Endodermal cell (in vitro differentiated cells): ENCODE measurements at regions not wholly inside any gene's neighbourhood (a gene's known extent, or its start where the extent isn't known, plus 50 kb on each side); places are given as distances from the start of the nearest gene placed in this dataset.

Experiments used
- DNase-seq: peaks from one replicate; pipeline ENCODE4 v3.0.0-alpha.2; 2017
- H3K27ac ChIP-seq: 2 replicates; pipeline ENCODE4 v1.5.1; 2013; ENCODE audit warnings: mild to moderate bottlenecking, low read depth, low read length, moderate library complexity
- H3K27me3 ChIP-seq: 2 replicates; pipeline ENCODE4 v1.6.1; 2013; ENCODE audit warnings: mild to moderate bottlenecking, low read length, moderate library complexity; ENCODE audit not compliant: insufficient read depth, control insufficient read depth, poor library complexity, severe bottlenecking
- H3K36me3 ChIP-seq: 2 replicates; pipeline ENCODE4 v1.7.0; 2013; ENCODE audit warnings: mild to moderate bottlenecking, low read length, moderate library complexity; ENCODE audit not compliant: control insufficient read depth, insufficient read depth
- H3K4me1 ChIP-seq: one replicate; pipeline ENCODE4 v1.7.0; 2013; ENCODE audit warnings: low read length; ENCODE audit not compliant: control insufficient read depth, insufficient read depth
- H3K4me3 ChIP-seq: 2 replicates; pipeline ENCODE4 v1.5.1; 2013; ENCODE audit warnings: mild to moderate bottlenecking, low read length, moderate library complexity
- H3K9ac ChIP-seq: 2 replicates; pipeline ENCODE4 v1.6.1; 2013; ENCODE audit warnings: mild to moderate bottlenecking, low read length, moderate library complexity; ENCODE audit not compliant: poor library complexity, severe bottlenecking; ENCODE audit errors: extremely low read depth
- H3K9me3 ChIP-seq: 2 replicates; pipeline ENCODE4 v1.6.1; 2013; ENCODE audit warnings: mild to moderate bottlenecking, low read length, moderate library complexity; ENCODE audit not compliant: control insufficient read depth
- H3K27ac Mint-ChIP-seq: 2 replicates; pipeline ENCODE4 v1.8.0; 2020; ENCODE audit warnings: mixed read lengths
- H3K27me3 Mint-ChIP-seq: 2 replicates; pipeline ENCODE4 v1.8.0; 2021; ENCODE audit warnings: mild to moderate bottlenecking, mixed read lengths; ENCODE audit not compliant: insufficient read depth
- H3K36me3 Mint-ChIP-seq: 2 replicates; pipeline ENCODE4 v1.8.0; 2020; ENCODE audit warnings: low read depth, mixed read lengths
- H3K4me1 Mint-ChIP-seq: 2 replicates; pipeline ENCODE4 v1.8.0; 2020; ENCODE audit warnings: mixed read lengths
- H3K4me3 Mint-ChIP-seq: 2 replicates; pipeline ENCODE4 v1.8.0; 2020; ENCODE audit warnings: mild to moderate bottlenecking, moderate library complexity, mixed read lengths
- H3K9me3 Mint-ChIP-seq: 2 replicates; pipeline ENCODE4 v1.8.0; 2020; ENCODE audit warnings: mild to moderate bottlenecking, mixed read lengths
- WGBS, 2 experiments: methylation state at CpG; one replicate each; pipeline versions ENCODE4 v1.1.5 to v1.1.7; 2013; ENCODE audit warnings: missing lambda C conversion rate in 2 of 2, mixed read lengths in 1 of 2; ENCODE audit not compliant: insufficient coverage in 1 of 2, insufficient read length in 1 of 2; 5-methylcytosine and 5-hydroxymethylcytosine counted together
- TF ChIP-seq, protein P1 (sequence below): fragments of 200-600 bp; sonication (generic); conservative IDR thresholded peaks from 2 replicates; pipeline ENCODE4 v1.5.0; 2021; ENCODE audit warnings: antibody characterized with exemption, mild to moderate bottlenecking

DNA sequence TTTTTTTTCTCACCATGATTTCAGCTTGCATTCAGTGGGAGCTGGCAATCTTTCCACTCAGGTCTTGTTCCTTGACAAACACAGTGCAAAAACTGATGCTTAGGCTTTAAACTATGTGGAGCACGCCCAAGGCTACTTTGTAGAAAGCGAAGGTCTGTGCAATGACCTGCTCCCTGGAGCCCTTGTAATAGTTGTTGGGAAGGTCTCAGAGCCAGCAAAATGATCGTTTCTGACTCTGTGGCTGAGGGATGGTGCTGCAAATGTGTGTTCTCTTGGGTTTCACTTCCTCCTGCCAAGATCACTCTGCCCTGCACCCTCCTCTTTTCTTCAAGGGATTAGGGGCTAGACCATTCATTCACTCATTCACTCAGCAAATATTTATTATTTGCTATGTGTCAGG is 249.7 kb upstream of the MAP3K1 start:
- Mint-ChIP-seq H3K36me3 (no peaks in the 10 kb centered on the region), H3K27ac (no peak overlapping the region), H3K4me1 (peaks cover 8% of the 10 kb centered on the region), H3K4me3 (no peak overlapping the region), H3K9me3 (no peaks in the 10 kb centered on the region), H3K27me3 (no peaks in the 10 kb centered on the region)
- H3K4me3 ChIP-seq = no peak overlapping the region
- no peak overlapping the region for H3K9ac ChIP-seq
- DNase-seq = no peak
- H3K36me3 ChIP-seq = no peaks in the 10 kb centered on the region
- no peaks in the 10 kb centered on the region for H3K9me3 ChIP-seq
- TF ChIP-seq, protein P1, sequence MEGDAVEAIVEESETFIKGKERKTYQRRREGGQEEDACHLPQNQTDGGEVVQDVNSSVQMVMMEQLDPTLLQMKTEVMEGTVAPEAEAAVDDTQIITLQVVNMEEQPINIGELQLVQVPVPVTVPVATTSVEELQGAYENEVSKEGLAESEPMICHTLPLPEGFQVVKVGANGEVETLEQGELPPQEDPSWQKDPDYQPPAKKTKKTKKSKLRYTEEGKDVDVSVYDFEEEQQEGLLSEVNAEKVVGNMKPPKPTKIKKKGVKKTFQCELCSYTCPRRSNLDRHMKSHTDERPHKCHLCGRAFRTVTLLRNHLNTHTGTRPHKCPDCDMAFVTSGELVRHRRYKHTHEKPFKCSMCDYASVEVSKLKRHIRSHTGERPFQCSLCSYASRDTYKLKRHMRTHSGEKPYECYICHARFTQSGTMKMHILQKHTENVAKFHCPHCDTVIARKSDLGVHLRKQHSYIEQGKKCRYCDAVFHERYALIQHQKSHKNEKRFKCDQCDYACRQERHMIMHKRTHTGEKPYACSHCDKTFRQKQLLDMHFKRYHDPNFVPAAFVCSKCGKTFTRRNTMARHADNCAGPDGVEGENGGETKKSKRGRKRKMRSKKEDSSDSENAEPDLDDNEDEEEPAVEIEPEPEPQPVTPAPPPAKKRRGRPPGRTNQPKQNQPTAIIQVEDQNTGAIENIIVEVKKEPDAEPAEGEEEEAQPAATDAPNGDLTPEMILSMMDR = no peak
- H3K27ac ChIP-seq = no peak overlapping the region
- no peaks in the 10 kb centered on the region for H3K27me3 ChIP-seq
- 65% methylated on average over 3 of the region's 3 CpGs; no CpG with 5 or more reads in 1 of the 2 experiments for WGBS, 2 experiments
- no peaks in the 10 kb centered on the region for H3K4me1 ChIP-seq

DNA sequence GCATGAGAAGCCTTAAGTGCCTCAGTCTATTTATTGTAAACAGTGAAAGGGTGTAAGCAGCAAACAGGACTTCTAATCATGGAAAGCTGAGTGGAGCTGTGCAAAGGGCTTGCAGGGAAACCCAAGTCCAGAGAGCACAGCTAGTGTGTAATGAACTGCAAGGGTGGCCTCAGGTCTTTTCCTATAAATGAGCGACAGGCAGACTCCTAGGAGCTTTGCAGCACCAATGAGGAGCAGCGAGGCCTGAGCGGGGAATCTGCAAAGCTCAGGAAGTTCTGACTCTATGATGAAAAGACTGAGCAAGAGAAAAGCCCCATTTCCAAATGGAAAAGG is 250.1 kb upstream of the MAP3K1 start:
- H3K27me3 ChIP-seq = no peaks in the 10 kb centered on the region
- H3K27ac Mint-ChIP-seq = no peak overlapping the region
- H3K4me3 ChIP-seq = no peak overlapping the region
- no peaks in the 10 kb centered on the region for H3K4me1 ChIP-seq
- H3K27ac ChIP-seq = no peak overlapping the region
- no peak overlapping the region for H3K4me3 Mint-ChIP-seq
- H3K36me3 Mint-ChIP-seq = no peaks in the 10 kb centered on the region
- DNase-seq = no peak
- H3K4me1 Mint-ChIP-seq = peaks cover 8% of the 10 kb centered on the region
- H3K36me3 ChIP-seq = no peaks in the 10 kb centered on the region
- H3K27me3 Mint-ChIP-seq = no peaks in the 10 kb centered on the region
- TF ChIP-seq, protein P1 = no peak
- H3K9me3 ChIP-seq = no peaks in the 10 kb centered on the region
- H3K9me3 Mint-ChIP-seq = no peaks in the 10 kb centered on the region
- 60 to 61% methylated on average over 3 of the region's 3 CpGs for WGBS, 2 experiments
- H3K9ac ChIP-seq = no peak overlapping the region

DNA sequence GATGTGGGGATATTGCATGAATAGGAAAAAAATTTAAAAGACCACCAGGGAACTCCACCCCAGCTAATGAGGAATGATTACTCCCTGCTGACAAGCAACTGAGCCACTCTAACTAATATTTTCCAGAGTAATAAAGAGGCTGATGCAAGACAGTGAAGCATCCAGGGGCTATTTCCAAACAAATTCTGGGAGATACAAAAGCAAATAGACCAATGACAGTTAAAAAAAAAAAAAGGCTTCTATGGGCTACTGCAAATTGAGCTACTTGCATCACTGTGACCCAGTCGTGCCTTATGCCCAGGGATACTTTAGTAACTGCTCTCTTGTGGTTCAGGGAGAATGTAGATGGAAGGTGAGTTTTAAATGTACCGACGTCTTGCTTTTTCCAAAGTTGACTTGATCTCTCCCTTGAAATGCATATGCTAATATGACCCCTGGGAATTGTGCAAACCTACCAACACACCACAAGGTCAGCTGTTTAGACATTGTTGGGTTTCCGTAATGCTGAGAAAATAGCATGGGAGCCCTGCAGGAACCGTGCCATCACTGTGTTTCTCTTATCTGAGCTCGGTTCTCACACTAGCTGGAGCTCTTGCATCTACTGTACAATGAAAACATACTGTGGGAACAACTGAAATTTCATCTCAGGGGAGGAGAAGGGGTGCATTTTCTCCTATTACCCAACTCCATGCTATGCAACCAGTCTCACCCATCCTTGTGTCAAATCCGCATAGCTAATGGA is 250.6 kb upstream of the MAP3K1 start:
- Histone ChIP-seq H3K9ac (no peak overlapping the region), H3K27me3 (no peaks in the 10 kb centered on the region), H3K4me1 (no peaks in the 10 kb centered on the region), H3K36me3 (no peaks in the 10 kb centered on the region), H3K9me3 (no peaks in the 10 kb centered on the region), H3K27ac (no peak overlapping the region), H3K4me3 (no peak overlapping the region)
- Mint-ChIP-seq H3K36me3 (no peaks in the 10 kb centered on the region), H3K4me1 (peaks cover 8% of the 10 kb centered on the region), H3K27me3 (no peaks in the 10 kb centered on the region), H3K9me3 (no peaks in the 10 kb centered on the region), H3K27ac (no peak overlapping the region), H3K4me3 (no peak overlapping the region)
- DNase-seq = no peak
- WGBS, 2 experiments = 76 to 93% methylated on average over 2 to 7 of the region's 7 CpGs
- TF ChIP-seq, protein P1 = no peak
